ENCODE measurements at regions not wholly inside any gene's neighbourhood (a gene's known extent, or its start where the extent isn't known, plus 50 kb on each side); places are given as distances from the start of the nearest gene placed in this dataset.

DNA sequence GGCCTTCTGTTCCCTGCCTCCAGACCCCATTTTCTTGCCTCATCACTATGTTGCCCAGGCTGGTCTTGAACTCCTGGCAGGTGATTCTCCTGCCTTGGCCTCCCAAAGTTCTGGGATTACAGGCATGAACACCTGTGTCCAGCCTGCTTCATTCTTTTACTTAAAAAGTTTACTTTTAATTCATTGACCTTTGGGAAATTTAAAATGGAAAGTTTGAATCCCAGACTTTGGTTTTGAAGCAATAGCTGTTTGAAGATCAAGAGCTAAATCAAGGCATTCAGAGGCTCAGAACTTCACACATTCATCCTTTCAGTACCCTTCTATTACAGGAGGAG lies 79.3 kb upstream of the SESTD1 start:
- TF ChIP-seq EP300 (conservative IDR thresholded peaks at IDR 0.05; ENCODE audit: poor library complexity, severe bottlenecking): no peak
- no peak for TF ChIP-seq RAD21 (conservative IDR thresholded peaks at IDR 0.05)
- TF ChIP-seq, protein P1, sequence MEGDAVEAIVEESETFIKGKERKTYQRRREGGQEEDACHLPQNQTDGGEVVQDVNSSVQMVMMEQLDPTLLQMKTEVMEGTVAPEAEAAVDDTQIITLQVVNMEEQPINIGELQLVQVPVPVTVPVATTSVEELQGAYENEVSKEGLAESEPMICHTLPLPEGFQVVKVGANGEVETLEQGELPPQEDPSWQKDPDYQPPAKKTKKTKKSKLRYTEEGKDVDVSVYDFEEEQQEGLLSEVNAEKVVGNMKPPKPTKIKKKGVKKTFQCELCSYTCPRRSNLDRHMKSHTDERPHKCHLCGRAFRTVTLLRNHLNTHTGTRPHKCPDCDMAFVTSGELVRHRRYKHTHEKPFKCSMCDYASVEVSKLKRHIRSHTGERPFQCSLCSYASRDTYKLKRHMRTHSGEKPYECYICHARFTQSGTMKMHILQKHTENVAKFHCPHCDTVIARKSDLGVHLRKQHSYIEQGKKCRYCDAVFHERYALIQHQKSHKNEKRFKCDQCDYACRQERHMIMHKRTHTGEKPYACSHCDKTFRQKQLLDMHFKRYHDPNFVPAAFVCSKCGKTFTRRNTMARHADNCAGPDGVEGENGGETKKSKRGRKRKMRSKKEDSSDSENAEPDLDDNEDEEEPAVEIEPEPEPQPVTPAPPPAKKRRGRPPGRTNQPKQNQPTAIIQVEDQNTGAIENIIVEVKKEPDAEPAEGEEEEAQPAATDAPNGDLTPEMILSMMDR (IDR thresholded peaks at IDR 0.05; ENCODE audit: poor library complexity, severe bottlenecking): no peak
- no peak for TF ChIP-seq POLR2AphosphoS5 (IDR thresholded peaks at IDR 0.05)
- TF ChIP-seq EZH2 (IDR thresholded peaks at IDR 0.05; ENCODE audit: borderline replicate concordance, insufficient read depth, low read length, poor library complexity, severe bottlenecking): no peak
- TF ChIP-seq TAF1 (IDR thresholded peaks at IDR 0.05; ENCODE audit: low read depth): no peak
- TF ChIP-seq, protein P2, sequence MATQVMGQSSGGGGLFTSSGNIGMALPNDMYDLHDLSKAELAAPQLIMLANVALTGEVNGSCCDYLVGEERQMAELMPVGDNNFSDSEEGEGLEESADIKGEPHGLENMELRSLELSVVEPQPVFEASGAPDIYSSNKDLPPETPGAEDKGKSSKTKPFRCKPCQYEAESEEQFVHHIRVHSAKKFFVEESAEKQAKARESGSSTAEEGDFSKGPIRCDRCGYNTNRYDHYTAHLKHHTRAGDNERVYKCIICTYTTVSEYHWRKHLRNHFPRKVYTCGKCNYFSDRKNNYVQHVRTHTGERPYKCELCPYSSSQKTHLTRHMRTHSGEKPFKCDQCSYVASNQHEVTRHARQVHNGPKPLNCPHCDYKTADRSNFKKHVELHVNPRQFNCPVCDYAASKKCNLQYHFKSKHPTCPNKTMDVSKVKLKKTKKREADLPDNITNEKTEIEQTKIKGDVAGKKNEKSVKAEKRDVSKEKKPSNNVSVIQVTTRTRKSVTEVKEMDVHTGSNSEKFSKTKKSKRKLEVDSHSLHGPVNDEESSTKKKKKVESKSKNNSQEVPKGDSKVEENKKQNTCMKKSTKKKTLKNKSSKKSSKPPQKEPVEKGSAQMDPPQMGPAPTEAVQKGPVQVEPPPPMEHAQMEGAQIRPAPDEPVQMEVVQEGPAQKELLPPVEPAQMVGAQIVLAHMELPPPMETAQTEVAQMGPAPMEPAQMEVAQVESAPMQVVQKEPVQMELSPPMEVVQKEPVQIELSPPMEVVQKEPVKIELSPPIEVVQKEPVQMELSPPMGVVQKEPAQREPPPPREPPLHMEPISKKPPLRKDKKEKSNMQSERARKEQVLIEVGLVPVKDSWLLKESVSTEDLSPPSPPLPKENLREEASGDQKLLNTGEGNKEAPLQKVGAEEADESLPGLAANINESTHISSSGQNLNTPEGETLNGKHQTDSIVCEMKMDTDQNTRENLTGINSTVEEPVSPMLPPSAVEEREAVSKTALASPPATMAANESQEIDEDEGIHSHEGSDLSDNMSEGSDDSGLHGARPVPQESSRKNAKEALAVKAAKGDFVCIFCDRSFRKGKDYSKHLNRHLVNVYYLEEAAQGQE (IDR thresholded peaks at IDR 0.05; ENCODE audit: borderline replicate concordance): no peak
- no peak for TF ChIP-seq MXI1 (conservative IDR thresholded peaks at IDR 0.05; ENCODE audit: poor library complexity, severe bottlenecking)

Measured in neural cell (in vitro differentiated cells).